Left renal cortex interstitium (tissue), 4 donors: ENCODE measurements at regions not wholly inside any gene's neighbourhood (a gene's known extent, or its start where the extent isn't known, plus 50 kb on each side); places are given as distances from the start of the nearest gene placed in this dataset.
"Not testable (repeated sequence)": the region's sequence is repeated elsewhere in the genome, so short reads cannot be mapped to it uniquely, and the experiment has no call there.

Source experiments
- DNase-seq, 4 donors: peaks; one replicate each; pipeline ENCODE4 v3.0.0-alpha.2; 2013; ENCODE audit warnings: low read depth in 4 of 4, low spot score in 2 of 4, missing footprints in 1 of 4

- not testable (repeated sequence) for DNase-seq
Observed at GRCh38 chr20:24858500-24858899, 90.6 kb upstream of the CST7 start.

GRCh38 chr20:24859539-24859938, 89.5 kb upstream of the CST7 start:
- DNase-seq, result no peak

- DNase-seq, result no peak
Observed at GRCh38 chr20:24862186-24862585, 86.9 kb upstream of the CST7 start.

GRCh38 chr20:24862606-24863005, 86.5 kb upstream of the CST7 start:
- DNase-seq, result no peak

- DNase-seq, result no peak
Observed at GRCh38 chr20:24863356-24863755, 85.7 kb upstream of the CST7 start.

GRCh38 chr20:24866008-24866407, 83.1 kb upstream of the CST7 start:
- DNase-seq, result no peak

GRCh38 chr20:24866742-24867141, 82.3 kb upstream of the CST7 start:
- no peak for DNase-seq

- no peak for DNase-seq
Observed at GRCh38 chr20:24867556-24867955, 81.5 kb upstream of the CST7 start.

GRCh38 chr20:24868396-24868927, 80.6 kb upstream of the CST7 start:
- DNase-seq, result no peak

GRCh38 chr20:24868959-24869358, 80.1 kb upstream of the CST7 start:
- DNase-seq, result no peak

- DNase-seq, result no peak
Observed at GRCh38 chr20:24870057-24870456, 79.0 kb upstream of the CST7 start.

GRCh38 chr20:24870881-24871280, 78.2 kb upstream of the CST7 start:
- DNase-seq, result peak in 1 of 4 donors; percentile 31

GRCh38 chr20:24871480-24872213, 77.4 kb upstream of the CST7 start:
- DNase-seq, result no peak

GRCh38 chr20:24872291-24873024, 76.6 kb upstream of the CST7 start:
- no peak for DNase-seq

GRCh38 chr20:24873025-24873620, 75.9 kb upstream of the CST7 start:
- DNase-seq, result no peak

- DNase-seq, result no peak
Observed at GRCh38 chr20:24875078-24875477, 74.0 kb upstream of the CST7 start.

GRCh38 chr20:24877652-24878051, 71.4 kb upstream of the CST7 start:
- DNase-seq, result no peak

- no peak for DNase-seq
Observed at GRCh38 chr20:24878657-24879056, 70.4 kb upstream of the CST7 start.

- no peak for DNase-seq
Observed at GRCh38 chr20:24879875-24880274, 69.2 kb upstream of the CST7 start.

GRCh38 chr20:24880356-24880755, 68.7 kb upstream of the CST7 start:
- no peak for DNase-seq

GRCh38 chr20:24890286-24890685, 58.8 kb upstream of the CST7 start:
- no peak for DNase-seq
